Karpas-422 (cell line): ENCODE measurements at regions not wholly inside any gene's neighbourhood (a gene's known extent, or its start where the extent isn't known, plus 50 kb on each side); places are given as distances from the start of the nearest gene placed in this dataset.

ENCODE experiments used
- DNase-seq: peaks from one replicate; pipeline ENCODE4 v3.0.0-alpha.2; 2015
- H2AFZ ChIP-seq: fragments of 200-600 bp; sonication (generic); 2 replicates; pipeline ENCODE4 v1.6.1; 2014; ENCODE audit warnings: antibody characterized with exemption, low read length, mixed read lengths
- H3K27ac ChIP-seq: fragments of 200-600 bp; sonication (generic); 2 replicates; pipeline ENCODE4 v1.5.1; 2014; ENCODE audit warnings: mild to moderate bottlenecking, low read length, moderate library complexity
- H3K27me3 ChIP-seq: fragments of 200-600 bp; sonication (generic); 2 replicates; pipeline ENCODE4 v1.6.1; 2014; ENCODE audit warnings: low read length, mixed read lengths
- H3K36me3 ChIP-seq: fragments of 200-600 bp; sonication (generic); 2 replicates; pipeline ENCODE4 v1.6.1; 2014; ENCODE audit warnings: low read length, mixed read lengths; ENCODE audit not compliant: insufficient read depth
- H3K4me1 ChIP-seq: fragments of 200-600 bp; sonication (generic); 2 replicates; pipeline ENCODE4 v1.6.1; 2014; ENCODE audit warnings: mild to moderate bottlenecking, low read length, mixed read lengths
- H3K4me2 ChIP-seq: fragments of 200-600 bp; sonication (generic); 2 replicates; pipeline ENCODE4 v1.6.1; 2014; ENCODE audit warnings: low read length, low read depth, mild to moderate bottlenecking; ENCODE audit not compliant: poor library complexity, severe bottlenecking
- H3K4me3 ChIP-seq: fragments of 200-600 bp; sonication (generic); 2 replicates; pipeline ENCODE4 v1.5.1; 2014; ENCODE audit warnings: mild to moderate bottlenecking, antibody characterized with exemption, low read length, mixed read lengths
- H3K79me2 ChIP-seq: fragments of 200-600 bp; sonication (generic); 2 replicates; pipeline ENCODE4 v1.6.1; 2014; ENCODE audit warnings: mild to moderate bottlenecking, low read length, mixed read lengths
- H3K9ac ChIP-seq: fragments of 200-600 bp; sonication (generic); 2 replicates; pipeline ENCODE4 v1.6.0; 2014; ENCODE audit warnings: low read length
- H3K9me2 ChIP-seq: fragments of 200-600 bp; sonication (generic), shearing (Covaris generic); replicated peaks from 2 replicates; pipeline ENCODE4 v1.6.0; 2014; ENCODE audit warnings: mild to moderate bottlenecking, low read length, moderate library complexity; ENCODE audit not compliant: insufficient read depth
- H3K9me3 ChIP-seq: fragments of 300-700, 200-600 bp; sonication (generic); 2 replicates; pipeline ENCODE4 v1.6.1; 2014; ENCODE audit warnings: low read length, mixed read lengths
- H4K20me1 ChIP-seq: fragments of 200-600 bp; sonication (generic); 2 replicates; pipeline ENCODE4 v1.6.1; 2014; ENCODE audit warnings: mild to moderate bottlenecking, antibody characterized with exemption, low read length, low read depth; ENCODE audit not compliant: insufficient read depth

- Histone ChIP-seq H3K9me2 (no peaks in the 10 kb centered on the region), H2AFZ (no peak overlapping the region), H3K27me3 (no peaks in the 10 kb centered on the region), H3K9ac (no peak overlapping the region), H3K9me3 (no peaks in the 10 kb centered on the region), H3K79me2 (no peaks in the 10 kb centered on the region), H3K36me3 (no peaks in the 10 kb centered on the region), H3K4me1 (no peaks in the 10 kb centered on the region), H3K27ac (no peak overlapping the region), H3K4me2 (no peak overlapping the region), H3K4me3 (no peak overlapping the region), H4K20me1 (no peaks in the 10 kb centered on the region)
- no peak for DNase-seq
Observed at GRCh38 chr2:58533376-58533775, 292.3 kb upstream of the FANCL start.

- H3K4me3 ChIP-seq, result no peak overlapping the region
- no peak overlapping the region for H3K27ac ChIP-seq
Observed at GRCh38 chr2:58532641-58533040, 291.5 kb upstream of the FANCL start.

GRCh38 chr2:58527647-58528046 lies 286.5 kb upstream of the FANCL start:
- Histone ChIP-seq H3K9me2 (no peaks in the 10 kb centered on the region), H3K36me3 (no peaks in the 10 kb centered on the region), H3K4me3 (no peak overlapping the region), H4K20me1 (no peaks in the 10 kb centered on the region), H3K27ac (no peak overlapping the region), H3K4me1 (no peaks in the 10 kb centered on the region), H3K4me2 (no peak overlapping the region), H3K79me2 (no peaks in the 10 kb centered on the region), H3K9ac (no peak overlapping the region), H3K9me3 (no peaks in the 10 kb centered on the region), H2AFZ (no peak overlapping the region), H3K27me3 (no peaks in the 10 kb centered on the region)
- no peak for DNase-seq

More at GRCh38 chr2:58532641-58533040, 291.5 kb upstream of the FANCL start:
- Histone ChIP-seq H3K27me3 (no peaks in the 10 kb centered on the region), H2AFZ (no peak overlapping the region), H3K9me3 (no peaks in the 10 kb centered on the region), H3K4me1 (no peaks in the 10 kb centered on the region), H3K36me3 (no peaks in the 10 kb centered on the region), H4K20me1 (no peaks in the 10 kb centered on the region), H3K9ac (no peak overlapping the region), H3K9me2 (no peaks in the 10 kb centered on the region), H3K4me2 (no peak overlapping the region), H3K79me2 (no peaks in the 10 kb centered on the region)
- DNase-seq, result no peak

GRCh38 chr2:58521803-58522554 lies 280.9 kb upstream of the FANCL start:
- no peaks in the 10 kb centered on the region for H3K36me3 ChIP-seq
- H3K9me3 ChIP-seq, result no peaks in the 10 kb centered on the region
- no peak overlapping the region for H3K27ac ChIP-seq
- H3K4me3 ChIP-seq, result no peak overlapping the region
- no peaks in the 10 kb centered on the region for H3K79me2 ChIP-seq
- no peaks in the 10 kb centered on the region for H4K20me1 ChIP-seq
- no peaks in the 10 kb centered on the region for H3K27me3 ChIP-seq
- H3K4me1 ChIP-seq, result no peaks in the 10 kb centered on the region
- no peaks in the 10 kb centered on the region for H3K9me2 ChIP-seq
- peak; percentile 15 for DNase-seq
- no peak overlapping the region for H3K4me2 ChIP-seq
- H2AFZ ChIP-seq, result no peak overlapping the region
- no peak overlapping the region for H3K9ac ChIP-seq

GRCh38 chr2:58520903-58521302 lies 279.8 kb upstream of the FANCL start:
- no peak overlapping the region for H3K27ac ChIP-seq
- H3K36me3 ChIP-seq, result no peaks in the 10 kb centered on the region
- H4K20me1 ChIP-seq, result no peaks in the 10 kb centered on the region
- no peaks in the 10 kb centered on the region for H3K9me3 ChIP-seq
- no peaks in the 10 kb centered on the region for H3K9me2 ChIP-seq
- no peak overlapping the region for H3K4me3 ChIP-seq
- H3K79me2 ChIP-seq, result no peaks in the 10 kb centered on the region
- DNase-seq, result no peak
- H3K4me1 ChIP-seq, result no peaks in the 10 kb centered on the region
- H3K27me3 ChIP-seq, result no peaks in the 10 kb centered on the region
- no peak overlapping the region for H2AFZ ChIP-seq
- H3K4me2 ChIP-seq, result no peak overlapping the region
- no peak overlapping the region for H3K9ac ChIP-seq

- Histone ChIP-seq H3K79me2 (no peaks in the 10 kb centered on the region), H3K9me2 (no peaks in the 10 kb centered on the region), H3K36me3 (no peaks in the 10 kb centered on the region)
Observed at GRCh38 chr2:58517881-58518280, 276.8 kb upstream of the FANCL start.

GRCh38 chr2:58516695-58517094 lies 275.6 kb upstream of the FANCL start:
- no peak overlapping the region for H3K9ac ChIP-seq

More at GRCh38 chr2:58517881-58518280, 276.8 kb upstream of the FANCL start:
- Histone ChIP-seq H3K4me3 (no peak overlapping the region), H3K9ac (no peak overlapping the region), H3K9me3 (no peaks in the 10 kb centered on the region), H3K27ac (no peak overlapping the region), H3K4me2 (no peak overlapping the region), H3K4me1 (no peaks in the 10 kb centered on the region), H4K20me1 (no peaks in the 10 kb centered on the region), H2AFZ (no peak overlapping the region), H3K27me3 (no peaks in the 10 kb centered on the region)
- peak; percentile 12 for DNase-seq

GRCh38 chr2:58515827-58516573 lies 274.9 kb upstream of the FANCL start:
- no peak overlapping the region for H3K4me3 ChIP-seq
- no peaks in the 10 kb centered on the region for H3K4me1 ChIP-seq
- no peaks in the 10 kb centered on the region for H4K20me1 ChIP-seq
- H2AFZ ChIP-seq, result no peak overlapping the region
- no peak for DNase-seq
- H3K79me2 ChIP-seq, result no peaks in the 10 kb centered on the region
- H3K36me3 ChIP-seq, result no peaks in the 10 kb centered on the region
- no peaks in the 10 kb centered on the region for H3K27me3 ChIP-seq
- no peak overlapping the region for H3K4me2 ChIP-seq
- no peak overlapping the region for H3K9ac ChIP-seq
- H3K9me3 ChIP-seq, result no peaks in the 10 kb centered on the region
- no peaks in the 10 kb centered on the region for H3K9me2 ChIP-seq
- no peak overlapping the region for H3K27ac ChIP-seq

More at GRCh38 chr2:58516695-58517094, 275.6 kb upstream of the FANCL start:
- Histone ChIP-seq H3K4me2 (no peak overlapping the region), H3K79me2 (no peaks in the 10 kb centered on the region), H3K9me3 (no peaks in the 10 kb centered on the region), H3K27me3 (no peaks in the 10 kb centered on the region), H4K20me1 (no peaks in the 10 kb centered on the region), H3K4me3 (no peak overlapping the region), H3K36me3 (no peaks in the 10 kb centered on the region), H3K9me2 (no peaks in the 10 kb centered on the region), H3K4me1 (no peaks in the 10 kb centered on the region), H2AFZ (no peak overlapping the region), H3K27ac (no peak overlapping the region)
- peak; percentile 16 for DNase-seq
